Stimulated activated CD4-positive, alpha-beta T cell treated with anti-CD3 and anti-CD28 coated beads, Interleukin-12 subunit alpha, Interleukin-12 subunit beta, amount 100 ng/mL, for 24 hours (primary cell): ENCODE measurements at regions not wholly inside any gene's neighbourhood (a gene's known extent, or its start where the extent isn't known, plus 50 kb on each side); places are given as distances from the start of the nearest gene placed in this dataset.
"Not testable (repeated sequence)": the region's sequence is repeated elsewhere in the genome, so short reads cannot be mapped to it uniquely, and the experiment has no call there.

Source experiments
- DNase-seq, 2 experiments: peaks; one replicate each; pipeline ENCODE4 v3.0.0-alpha.2; 2020; ENCODE audit warnings: low read depth in 2 of 2

GRCh38 chr12:67455236-67455635, 186.1 kb downstream of the CAND1 start:
- DNase-seq = no peak

- DNase-seq = no peak
Measured at GRCh38 chr12:67456431-67456901, 187.3 kb downstream of the CAND1 start.

- no peak for DNase-seq
Measured at GRCh38 chr12:67457136-67457535, 188.0 kb downstream of the CAND1 start.

DNA sequence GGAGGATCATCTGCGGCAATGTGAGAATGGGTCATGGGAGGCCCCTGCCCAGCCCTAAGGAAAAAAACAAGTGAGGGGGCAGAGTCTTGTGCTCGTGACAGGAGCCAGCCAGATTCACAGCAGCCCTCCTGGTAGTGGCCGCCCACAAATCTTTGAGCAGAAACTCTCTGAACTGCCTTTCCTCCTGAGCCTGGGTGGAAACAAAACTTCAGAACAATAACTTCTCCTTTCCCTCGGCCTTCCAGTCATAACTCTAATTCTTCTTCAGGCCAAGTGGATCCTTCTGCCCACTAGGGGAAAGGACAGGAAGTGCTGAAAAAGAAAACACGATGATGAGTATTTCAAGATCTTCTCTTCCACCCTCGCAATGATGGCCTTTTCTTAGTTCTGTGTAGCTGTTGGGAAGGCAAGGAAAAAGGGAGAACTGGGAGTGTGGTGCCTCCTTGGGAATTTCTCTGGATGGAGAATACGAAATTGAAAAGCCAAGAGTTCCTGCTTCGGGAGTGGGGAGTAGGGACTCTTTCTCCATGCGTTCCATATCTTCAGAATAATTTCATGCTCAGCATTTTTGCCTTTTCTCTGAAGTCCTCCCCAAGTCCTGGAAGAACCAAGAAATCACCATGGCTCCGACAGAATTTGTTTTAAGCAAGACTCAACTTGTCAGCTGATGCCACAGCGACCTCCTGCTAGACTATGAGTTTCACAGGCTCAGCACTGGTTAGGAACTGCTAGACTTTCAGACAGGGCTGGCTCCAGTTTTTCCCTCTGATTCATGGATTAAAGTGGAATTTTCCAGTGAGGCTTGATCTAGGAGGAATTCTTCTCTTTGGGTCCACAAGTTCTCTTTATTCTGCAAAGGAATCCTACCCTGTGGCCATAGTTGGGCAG, 188.9 kb downstream of the CAND1 start:
- no peak for DNase-seq

DNA sequence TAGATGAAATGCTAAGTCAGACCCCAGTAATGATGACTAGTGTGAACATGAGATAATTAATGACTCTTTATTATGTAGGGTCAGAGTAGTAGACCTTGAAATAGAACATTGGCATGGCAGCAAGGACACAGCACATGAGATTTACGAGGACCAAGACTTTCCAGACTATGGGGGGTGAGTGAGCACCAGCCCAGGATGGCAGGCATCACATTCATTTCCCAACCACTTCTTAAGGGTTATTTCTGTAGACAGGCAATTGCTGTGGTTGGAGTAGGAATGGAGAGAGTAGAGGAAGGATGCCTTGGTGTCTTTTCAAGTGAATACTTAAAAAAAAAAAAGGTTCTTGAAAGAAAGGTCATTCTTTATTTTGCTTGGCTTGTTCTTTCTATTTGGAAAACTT, 189.4 kb upstream of the DYRK2 start:
- no peak for DNase-seq

GRCh38 chr12:67459578-67459977, 189.0 kb upstream of the DYRK2 start:
- DNase-seq = no peak

- no peak for DNase-seq
Measured at GRCh38 chr12:67460388-67460787, 188.2 kb upstream of the DYRK2 start.

GRCh38 chr12:67468549-67469245, 179.8 kb upstream of the DYRK2 start:
- DNase-seq = no peak

GRCh38 chr12:67469666-67470065, 178.9 kb upstream of the DYRK2 start:
- no peak for DNase-seq

- DNase-seq = no peak
Measured at GRCh38 chr12:67471810-67472209, 176.7 kb upstream of the DYRK2 start.

- DNase-seq = no peak
Measured at GRCh38 chr12:67472539-67472938, 176.0 kb upstream of the DYRK2 start.

GRCh38 chr12:67474934-67475620, 173.5 kb upstream of the DYRK2 start:
- no peak for DNase-seq

- DNase-seq = no peak
Measured at GRCh38 chr12:67475725-67476124, 172.8 kb upstream of the DYRK2 start.

- no peak for DNase-seq
Measured at GRCh38 chr12:67477681-67478265, 170.8 kb upstream of the DYRK2 start.

DNA sequence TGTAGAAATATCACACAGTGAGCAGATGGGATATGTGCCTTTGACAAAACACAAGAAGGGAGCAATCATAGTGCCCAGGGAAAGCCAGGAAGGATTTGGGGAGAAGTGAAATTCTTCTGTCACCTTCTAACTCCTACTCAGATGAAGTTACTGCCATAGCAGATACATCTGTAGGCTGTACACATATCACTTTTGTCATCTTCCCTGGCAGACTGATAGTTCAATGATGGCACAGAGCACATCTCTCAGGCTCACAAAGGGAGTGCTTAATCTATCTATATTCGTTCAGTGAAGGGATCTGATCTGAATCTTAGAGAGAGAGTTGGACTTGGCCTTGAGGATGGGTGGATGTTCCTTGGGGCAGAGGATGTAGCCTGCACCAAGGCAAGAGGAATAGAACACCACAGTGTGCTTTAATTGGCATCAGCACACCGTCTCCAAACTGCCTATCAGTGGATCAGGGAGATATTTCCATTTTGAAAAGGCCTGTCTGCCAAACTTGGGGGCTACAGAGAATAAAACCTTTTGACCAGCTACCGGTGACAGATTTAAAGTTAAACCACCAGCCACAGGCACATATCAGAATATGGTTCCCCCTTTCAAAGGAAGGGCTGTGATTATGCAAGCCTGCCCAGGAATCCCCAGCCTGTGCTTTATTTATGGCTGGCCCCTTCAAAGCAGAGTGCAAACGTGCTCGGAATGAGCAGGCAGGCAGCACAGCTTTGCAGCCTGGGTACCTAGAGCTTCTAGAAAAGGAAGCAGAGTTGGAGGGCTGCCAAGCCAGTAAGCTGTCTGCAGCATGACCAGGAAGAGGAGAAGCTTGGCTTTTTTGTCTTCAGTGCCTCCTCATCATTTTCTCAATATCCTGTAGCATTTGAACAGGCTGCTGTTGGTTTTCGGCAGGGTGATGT, 165.5 kb upstream of the DYRK2 start:
- DNase-seq = peak; percentile 20 to 40

GRCh38 chr12:67483871-67484554, 164.5 kb upstream of the DYRK2 start:
- DNase-seq = no peak

- DNase-seq = no peak
Measured at GRCh38 chr12:67484791-67485480, 163.6 kb upstream of the DYRK2 start.

GRCh38 chr12:67486671-67487070, 161.9 kb upstream of the DYRK2 start:
- DNase-seq = no peak

GRCh38 chr12:67488349-67488748, 160.2 kb upstream of the DYRK2 start:
- not testable (repeated sequence) for DNase-seq

- DNase-seq = no peak
Measured at GRCh38 chr12:67489007-67489406, 159.5 kb upstream of the DYRK2 start.
